Lower leg skin (tissue), 4 donors: ENCODE measurements at regions not wholly inside any gene's neighbourhood (a gene's known extent, or its start where the extent isn't known, plus 50 kb on each side); places are given as distances from the start of the nearest gene placed in this dataset.

Experiments used
- DNase-seq, 2 donors: peaks; one replicate each; pipeline ENCODE4 v3.0.0-alpha.2; 2019; ENCODE audit warnings: low spot score in 2 of 2
- H3K4me3 ChIP-seq: fragments of 200-600 bp; sonication (generic); 2 replicates; pipeline ENCODE4 v1.5.1; 2017; ENCODE audit warnings: mild to moderate bottlenecking, low read depth; ENCODE audit not compliant: poor library complexity, severe bottlenecking
- CTCF ChIP-seq, 3 donors: fragments of 450-650 bp; IDR thresholded peaks; one replicate each; pipeline ENCODE4 v1.5.1; 2016; ENCODE audit warnings: antibody characterized with exemption in 3 of 3, mild to moderate bottlenecking in 3 of 3, moderate library complexity in 2 of 3
- POLR2A ChIP-seq, 2 donors: fragments of 450-650 bp; IDR thresholded peaks; one replicate each; pipeline ENCODE4 v1.6.1; 2016 to 2017; ENCODE audit warnings: antibody characterized with exemption in 2 of 2, mild to moderate bottlenecking in 1 of 2, moderate library complexity in 1 of 2
- WGBS, 2 donors: methylation state at CpG; one replicate each; pipeline ENCODE4 v1.1.5; 2018; 5-methylcytosine and 5-hydroxymethylcytosine counted together
- intact Hi-C: fragments of 100-400 bp; cut with DNase I; formaldehyde crosslinking; loops from one replicate; pipeline ENCODE4 v1.15.0; 2023; ENCODE audit warnings: low total_unique reads

DNA sequence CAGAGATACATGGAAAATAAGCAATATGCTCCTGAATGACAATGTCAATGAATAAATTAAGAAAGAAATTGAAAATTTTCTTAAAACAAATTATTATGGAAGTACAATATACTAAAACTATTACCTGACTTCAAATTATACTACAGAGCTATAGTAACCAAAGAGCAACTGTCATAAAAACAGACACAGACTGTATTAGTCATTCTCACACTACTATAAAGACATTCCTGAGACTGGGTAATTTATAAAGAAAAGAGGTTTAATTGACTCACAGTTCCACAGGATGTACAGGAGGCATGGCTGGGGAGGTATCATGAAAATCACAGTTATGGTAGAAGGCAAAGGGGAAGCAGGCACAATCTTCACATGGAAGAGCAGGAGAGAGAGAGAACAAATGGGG, 60.0 kb upstream of the CYSLTR1 start:
- no peak for DNase-seq
- H3K4me3 ChIP-seq: no peak overlapping the region
- no peak for TF ChIP-seq CTCF (IDR thresholded peaks at IDR 0.05)
- no peak for TF ChIP-seq POLR2A (IDR thresholded peaks at IDR 0.05)
- intact Hi-C loops: no loop called here

GRCh38 chrX:78384486-78384885, 57.1 kb upstream of the CYSLTR1 start:
- intact Hi-C loops: no loop called here
- H3K4me3 ChIP-seq: no peak overlapping the region
- TF ChIP-seq CTCF (IDR thresholded peaks at IDR 0.05) (no peak), POLR2A (IDR thresholded peaks at IDR 0.05) (no peak)
- peak in 1 of 2 donors; percentile 57 for DNase-seq

DNA sequence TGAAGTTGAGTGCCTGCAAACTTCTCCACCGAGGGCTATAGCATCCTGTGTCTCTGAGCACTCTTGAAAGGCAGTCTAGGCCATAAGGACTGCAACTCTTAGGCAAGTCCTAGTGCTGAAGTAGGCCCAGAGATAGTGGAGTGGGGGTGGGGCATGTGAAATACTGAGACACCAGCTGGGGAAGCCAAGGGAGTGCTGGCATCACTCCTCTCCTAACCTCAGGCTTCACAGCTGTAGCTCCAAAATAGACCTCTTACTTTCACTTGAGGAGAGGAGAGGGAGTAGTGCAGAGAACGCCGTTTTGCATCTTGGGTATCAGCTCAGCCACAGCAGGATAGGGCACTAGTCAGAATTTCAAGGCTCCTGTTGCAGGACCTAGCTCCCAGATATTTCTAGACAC, 56.2 kb upstream of the CYSLTR1 start:
- H3K4me3 ChIP-seq: no peak overlapping the region
- TF ChIP-seq CTCF (IDR thresholded peaks at IDR 0.05): no peak
- TF ChIP-seq POLR2A (IDR thresholded peaks at IDR 0.05): no peak
- WGBS, 2 donors: 60 to 71% methylated on average over 3 of the region's 3 CpGs
- peak in 1 of 2 donors; percentile 45 for DNase-seq
- intact Hi-C loops: no loop called here

GRCh38 chrX:78378476-78379115, 51.2 kb upstream of the CYSLTR1 start:
- 18 to 30% methylated on average over 2 of the region's 2 CpGs for WGBS, 2 donors
- intact Hi-C loops: no loop called here

More at GRCh38 chrX:78378476-78379115, 51.2 kb upstream of the CYSLTR1 start:
- no peak overlapping the region for H3K4me3 ChIP-seq
- DNase-seq: no peak
- TF ChIP-seq POLR2A (IDR thresholded peaks at IDR 0.05) (no peak), CTCF (IDR thresholded peaks at IDR 0.05) (no peak)
